ENCODE measurements at regions not wholly inside any gene's neighbourhood (a gene's known extent, or its start where the extent isn't known, plus 50 kb on each side); places are given as distances from the start of the nearest gene placed in this dataset.

DNA sequence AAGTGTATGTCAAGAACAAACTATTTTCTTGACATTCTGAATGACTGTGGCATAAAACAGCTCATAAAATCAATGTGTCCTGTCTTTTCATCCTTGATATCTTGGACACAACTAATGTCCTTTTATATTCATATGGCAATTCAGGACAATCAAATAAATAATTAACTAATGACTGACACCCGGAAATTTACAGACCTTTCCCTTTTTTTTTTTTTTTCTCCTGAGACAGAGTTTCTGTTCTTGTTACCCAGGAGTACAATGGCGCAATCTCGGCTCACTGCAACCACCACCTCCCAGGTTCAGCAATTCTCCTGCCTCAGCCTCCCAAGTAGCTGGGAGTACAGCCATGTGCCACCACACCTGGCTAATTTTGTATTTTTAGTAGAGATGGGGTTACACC is 107.1 kb upstream of the LGSN start:
- DNase-seq (ENCODE audit: low read depth) = no peak
- no peak for TF ChIP-seq CTCF (conservative IDR thresholded peaks at IDR 0.05; ENCODE audit: low read depth, low read length)
- H3K4me3 ChIP-seq (ENCODE audit: low read depth, low read length) = no peak overlapping the region

DNA sequence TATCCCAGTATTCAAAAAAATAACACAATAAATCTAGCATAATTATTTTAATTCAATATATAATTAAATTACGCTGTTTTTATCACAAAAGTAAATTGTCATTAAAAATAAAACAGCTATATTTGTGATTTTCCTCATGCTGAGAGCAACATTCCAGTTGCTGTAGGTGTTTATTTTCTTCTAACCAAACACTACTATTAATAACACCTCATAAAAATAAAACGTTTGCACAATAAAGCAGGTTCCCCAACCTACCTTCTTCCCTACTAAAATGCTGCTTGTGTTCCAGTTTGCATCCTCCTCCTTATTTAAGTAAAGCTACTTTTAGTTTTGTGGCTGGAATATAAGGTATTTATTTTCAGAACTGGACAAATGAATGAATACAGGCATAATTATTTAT is 108.2 kb upstream of the LGSN start:
- H3K4me3 ChIP-seq (ENCODE audit: low read depth, low read length) = no peak overlapping the region
- no peak for DNase-seq (ENCODE audit: low read depth)
- no peak for TF ChIP-seq CTCF (conservative IDR thresholded peaks at IDR 0.05; ENCODE audit: low read depth, low read length)

GRCh38 chr6:63430985-63431519 is 111.3 kb upstream of the LGSN start:
- no peak overlapping the region for H3K4me3 ChIP-seq (ENCODE audit: low read depth, low read length)
- DNase-seq (ENCODE audit: low read depth) = no peak
- no peak for TF ChIP-seq CTCF (conservative IDR thresholded peaks at IDR 0.05; ENCODE audit: low read depth, low read length)

GRCh38 chr6:63434943-63435342 is 115.2 kb upstream of the LGSN start:
- DNase-seq (ENCODE audit: low read depth) = no peak
- no peak for TF ChIP-seq CTCF (conservative IDR thresholded peaks at IDR 0.05; ENCODE audit: low read depth, low read length)
- H3K4me3 ChIP-seq (ENCODE audit: low read depth, low read length) = no peak overlapping the region

- no peak overlapping the region for H3K4me3 ChIP-seq (ENCODE audit: low read depth, low read length)
- no peak for DNase-seq (ENCODE audit: low read depth)
- no peak for TF ChIP-seq CTCF (conservative IDR thresholded peaks at IDR 0.05; ENCODE audit: low read depth, low read length)
These were observed 116.6 kb upstream of the LGSN start for GRCh38 chr6:63436356-63436755.

DNA sequence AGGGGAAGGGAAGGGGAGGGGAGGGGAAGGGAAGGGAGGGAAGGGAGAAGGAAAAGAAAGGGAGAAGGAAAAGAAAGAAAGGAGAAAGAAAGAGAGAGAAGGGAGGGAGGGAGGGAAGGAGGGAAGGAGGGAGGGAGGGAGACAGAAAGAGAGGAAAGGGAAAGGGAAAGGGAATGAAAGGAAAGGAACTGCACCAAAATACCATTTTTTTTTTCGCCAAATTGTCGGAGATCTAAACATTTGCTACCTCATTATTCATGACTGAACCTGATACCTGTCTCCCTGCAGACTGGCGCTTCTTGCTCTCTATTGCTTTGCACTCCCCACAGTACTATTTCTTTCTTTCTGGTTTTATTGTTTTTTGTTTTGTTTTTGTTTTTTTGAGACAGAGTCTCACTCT is 117.3 kb upstream of the LGSN start:
- TF ChIP-seq CTCF (conservative IDR thresholded peaks at IDR 0.05; ENCODE audit: low read depth, low read length) = no peak
- DNase-seq (ENCODE audit: low read depth) = no peak
- H3K4me3 ChIP-seq (ENCODE audit: low read depth, low read length) = no peak overlapping the region

DNA sequence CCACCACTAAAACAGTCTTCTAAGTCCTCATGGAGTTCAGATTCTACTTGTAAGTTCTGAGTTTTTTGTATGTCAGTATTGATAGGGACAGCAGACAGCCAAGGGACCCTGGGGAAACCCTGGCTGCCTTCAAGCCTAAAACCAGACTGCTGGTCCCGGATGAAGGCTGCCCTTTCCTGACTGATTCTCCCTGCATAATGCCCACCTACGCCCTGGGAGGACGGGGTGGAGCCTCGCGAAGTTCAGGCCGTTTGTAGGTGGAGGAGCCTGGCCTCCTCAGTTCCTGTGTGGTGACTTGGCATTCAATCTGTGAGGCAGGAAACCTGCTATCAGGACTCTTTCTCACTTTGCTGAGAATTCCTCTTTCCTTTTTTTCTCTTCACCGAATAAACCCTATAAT is 120.3 kb upstream of the LGSN start:
- no peak for TF ChIP-seq CTCF (conservative IDR thresholded peaks at IDR 0.05; ENCODE audit: low read depth, low read length)
- no peak overlapping the region for H3K4me3 ChIP-seq (ENCODE audit: low read depth, low read length)
- DNase-seq (ENCODE audit: low read depth) = no peak

Data from choroid plexus epithelial cell (primary cell).